Medulla oblongata (tissue), 1 donor: ENCODE measurements at regions not wholly inside any gene's neighbourhood (a gene's known extent, or its start where the extent isn't known, plus 50 kb on each side); places are given as distances from the start of the nearest gene placed in this dataset.

Experiments
- DNase-seq: peaks from one replicate; pipeline ENCODE4 v3.0.0-alpha.2; 2015; ENCODE audit errors: extremely low spot score

DNA sequence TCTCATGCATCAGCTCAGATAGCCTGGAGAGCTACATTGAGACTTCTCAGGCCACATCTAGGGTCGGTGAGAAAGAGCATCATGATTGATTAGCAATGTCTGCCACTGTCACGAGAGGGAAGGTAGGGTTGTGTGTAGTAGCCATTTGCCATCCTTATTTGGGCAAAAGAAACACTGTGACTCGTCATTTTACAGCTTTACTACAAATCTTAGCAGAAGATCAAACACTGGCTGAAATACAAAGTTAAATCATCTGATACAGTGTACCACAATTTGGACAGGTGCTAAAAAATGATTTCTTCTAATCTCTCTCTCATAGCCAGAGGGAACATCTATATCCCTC is 334.3 kb downstream of the CBLN1 start:
- DNase-seq: no peak

DNA sequence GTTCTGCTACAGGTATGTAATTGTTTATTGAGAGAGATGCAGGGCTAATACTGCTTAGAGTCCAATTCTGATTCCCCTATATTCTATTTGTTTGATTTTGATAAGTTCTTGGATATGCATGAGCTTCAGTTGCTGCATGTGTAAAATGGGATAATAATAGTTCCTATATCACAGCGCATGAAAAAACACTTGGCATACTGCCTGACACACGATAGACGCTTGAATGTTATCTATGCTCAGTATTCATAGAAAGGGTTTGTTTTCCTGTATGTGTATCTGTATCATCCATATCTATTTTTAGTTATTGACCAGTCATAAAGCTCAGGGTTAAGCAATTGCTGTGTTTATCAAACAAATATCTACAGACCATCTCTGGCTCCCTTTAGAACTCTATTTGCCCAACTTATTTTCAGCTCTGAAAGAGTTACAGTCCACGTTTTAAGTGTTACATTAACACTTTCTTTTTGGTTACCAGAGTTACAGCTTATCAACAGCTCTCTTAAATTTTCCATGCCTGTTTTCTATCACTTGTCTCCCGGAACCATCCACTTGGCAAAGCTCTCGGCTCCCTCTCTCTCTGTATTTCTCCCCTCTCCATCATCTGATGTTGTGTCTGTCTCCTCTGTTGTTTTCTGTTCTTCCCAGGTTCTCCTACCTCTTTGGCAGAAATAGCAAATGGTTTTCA is 334.8 kb downstream of the CBLN1 start:
- DNase-seq: no peak

DNA sequence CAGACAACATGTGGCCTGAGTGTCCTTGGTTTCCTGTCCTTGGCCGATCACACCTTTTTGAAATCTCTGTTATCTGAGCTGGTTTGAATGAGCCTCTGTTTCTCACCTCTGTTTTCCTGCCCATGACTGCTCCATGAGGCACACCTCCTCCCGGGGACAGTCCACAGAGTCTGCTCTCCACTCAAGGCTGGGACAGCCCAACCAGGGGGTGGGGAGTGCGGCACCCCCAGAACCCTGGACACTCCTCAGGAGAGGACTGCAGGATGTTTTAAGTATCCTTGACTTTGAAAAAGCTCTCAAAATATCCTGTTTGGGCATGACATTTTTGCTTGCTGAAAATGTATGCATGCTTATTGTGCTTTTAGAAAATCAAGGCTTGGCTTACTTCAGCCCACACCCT is 333.0 kb upstream of the N4BP1 start:
- no peak for DNase-seq

DNA sequence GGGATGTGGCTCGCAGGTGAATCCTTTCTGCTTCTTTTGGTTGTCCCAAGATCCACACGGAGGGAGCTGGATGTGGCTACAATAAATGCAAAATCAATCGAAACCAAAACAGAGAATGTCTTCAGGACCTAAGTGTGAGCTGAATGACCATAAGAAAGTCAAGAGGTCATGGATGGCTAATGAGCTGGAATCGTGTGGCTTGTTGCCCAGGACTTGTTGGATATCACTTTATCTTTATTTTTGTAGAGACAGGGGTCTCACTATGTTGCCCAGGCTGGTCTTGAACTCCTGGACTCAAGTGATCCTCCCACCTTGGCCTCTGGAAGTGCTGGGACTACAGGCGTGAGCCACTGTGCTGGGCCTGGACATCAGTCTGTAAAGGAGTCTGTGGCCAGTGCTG is 326.8 kb upstream of the N4BP1 start:
- no peak for DNase-seq

DNA sequence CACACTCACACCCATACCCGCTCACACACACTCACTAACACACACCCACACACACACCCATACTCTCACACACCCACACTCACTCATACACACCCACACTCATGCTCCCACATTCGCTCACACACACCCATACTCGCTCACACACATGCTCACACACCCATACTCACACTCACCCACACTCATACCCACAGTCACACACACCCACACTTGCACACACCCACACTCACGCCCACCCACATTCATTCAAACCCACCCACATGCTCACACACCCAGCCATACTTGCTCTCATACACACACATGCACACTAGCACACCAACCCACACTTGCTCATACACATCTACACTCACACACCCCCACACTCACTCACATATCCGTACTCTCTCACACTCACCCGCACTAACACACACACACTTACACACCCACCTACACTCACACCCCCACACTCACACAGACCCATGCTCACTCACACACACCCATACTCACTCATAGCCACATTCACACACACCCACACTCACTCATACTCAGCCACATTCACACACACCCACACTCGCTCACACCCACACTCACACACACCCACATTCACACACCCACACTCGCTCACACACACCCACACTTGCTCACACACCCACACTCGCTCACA is 322.4 kb upstream of the N4BP1 start:
- DNase-seq: no peak

DNA sequence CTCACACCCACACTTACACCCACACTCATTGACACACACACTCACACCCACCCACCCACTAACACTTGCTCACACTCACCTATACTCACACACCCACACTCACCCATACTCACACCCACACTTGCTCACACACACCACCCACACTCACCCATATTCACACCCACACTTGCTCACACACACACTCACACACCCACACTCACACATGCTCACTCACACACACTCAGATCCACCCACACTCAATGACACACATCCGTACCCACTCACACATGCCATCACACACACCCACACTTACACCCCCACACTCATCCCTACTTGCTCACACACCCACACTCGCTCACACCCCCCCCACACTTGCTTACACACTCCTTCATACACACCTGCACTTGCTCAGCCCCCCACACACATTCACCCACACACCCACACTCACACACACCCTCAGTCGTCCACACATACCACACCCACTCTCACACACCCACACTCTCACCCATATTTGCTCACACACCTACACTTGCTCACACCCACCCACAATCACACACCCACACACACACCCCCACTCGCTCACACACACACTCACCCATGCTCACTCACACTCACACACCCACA is 321.1 kb upstream of the N4BP1 start:
- no peak for DNase-seq

DNA sequence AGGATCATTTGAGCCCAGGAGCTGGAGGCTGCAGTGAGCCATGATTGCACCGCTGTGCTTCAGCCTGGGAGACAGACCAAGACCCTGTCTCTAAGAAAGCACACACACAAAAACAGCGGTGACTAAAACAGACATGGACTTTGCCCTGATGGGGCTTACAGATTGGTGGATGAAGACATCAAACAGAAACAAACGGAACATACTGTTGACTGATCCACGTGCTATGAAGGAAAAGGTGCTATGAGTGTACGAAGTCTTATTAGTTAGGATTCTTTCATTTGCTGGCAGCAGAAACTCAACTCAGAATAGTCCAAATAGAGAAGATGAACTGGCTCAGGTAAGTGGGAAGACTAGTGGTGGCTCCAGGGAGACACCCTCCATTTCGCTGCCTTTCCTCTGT is 309.8 kb upstream of the N4BP1 start:
- no peak for DNase-seq

DNA sequence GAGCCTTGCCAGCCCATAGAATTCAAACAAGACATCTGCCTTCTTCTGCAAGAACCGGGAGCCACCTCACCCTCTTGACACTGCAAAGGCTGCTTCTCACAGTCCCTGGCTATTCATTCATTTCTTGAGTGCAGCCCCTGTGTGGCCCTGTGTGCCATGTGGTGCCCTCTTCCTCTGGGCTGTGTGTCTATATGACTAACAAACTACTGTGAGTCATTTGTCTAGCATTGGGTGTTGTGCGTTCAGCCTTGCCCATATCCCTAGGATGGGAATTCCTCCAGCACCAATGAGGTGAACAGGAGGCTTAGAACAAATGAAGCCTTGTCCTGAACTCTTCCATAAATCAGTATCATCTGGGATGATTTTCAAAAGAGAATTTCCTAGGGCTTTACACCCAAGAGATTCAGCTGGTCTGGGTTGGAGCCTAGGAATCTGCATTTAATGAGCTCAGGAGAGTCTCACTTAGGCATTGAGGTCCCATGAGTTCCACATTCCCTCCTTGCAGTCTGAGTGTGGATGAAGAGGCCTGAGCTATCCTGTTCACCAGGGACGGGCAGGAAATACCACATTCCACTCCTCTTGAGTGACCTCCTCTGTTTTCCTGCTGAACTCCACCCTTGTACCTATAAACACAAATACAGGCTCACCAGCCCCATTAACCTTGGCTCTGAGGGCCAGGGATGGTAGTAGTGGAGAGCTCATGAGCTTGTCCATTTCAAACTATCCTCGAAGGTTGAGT is 308.7 kb upstream of the N4BP1 start:
- no peak for DNase-seq

DNA sequence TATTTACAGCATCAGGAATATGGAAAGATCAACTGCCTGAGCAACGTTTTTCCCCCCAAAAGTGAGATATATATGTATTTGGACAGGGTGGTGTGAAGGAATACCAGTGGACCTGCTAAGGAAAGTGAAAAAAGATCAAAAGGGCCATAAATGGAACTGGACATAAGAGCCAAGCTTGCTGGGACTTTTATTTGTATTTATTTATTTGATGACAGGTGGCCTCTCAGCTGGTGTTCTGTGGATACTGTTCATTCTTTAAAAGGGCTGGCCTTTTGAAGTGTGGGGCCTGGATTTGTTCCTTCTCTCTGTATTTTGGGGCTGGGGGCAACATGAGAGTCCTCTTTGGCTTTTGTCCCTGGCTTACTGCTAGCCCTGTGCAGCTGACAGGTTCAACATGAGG is 306.6 kb upstream of the N4BP1 start:
- DNase-seq: no peak

DNA sequence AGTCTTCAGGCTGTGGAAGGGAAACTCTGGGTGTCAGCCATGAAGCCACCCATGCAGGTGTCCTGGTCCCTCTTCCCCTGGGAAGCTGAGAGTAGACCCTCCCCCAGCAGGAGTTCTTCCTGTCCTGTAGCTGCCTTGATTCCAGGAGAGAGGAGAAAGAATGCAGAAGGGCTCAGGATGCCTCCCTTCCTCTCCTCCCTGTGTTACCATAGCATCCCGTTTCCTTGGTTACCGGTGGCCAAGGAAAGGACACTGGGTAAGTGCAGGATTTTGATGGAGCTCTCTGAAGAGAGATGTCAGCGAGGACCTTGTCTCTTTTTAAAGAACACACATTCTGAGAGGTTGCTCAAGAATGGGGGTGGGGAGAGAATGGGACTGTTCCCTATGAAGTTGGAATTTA is 304.1 kb upstream of the N4BP1 start:
- DNase-seq: no peak

DNA sequence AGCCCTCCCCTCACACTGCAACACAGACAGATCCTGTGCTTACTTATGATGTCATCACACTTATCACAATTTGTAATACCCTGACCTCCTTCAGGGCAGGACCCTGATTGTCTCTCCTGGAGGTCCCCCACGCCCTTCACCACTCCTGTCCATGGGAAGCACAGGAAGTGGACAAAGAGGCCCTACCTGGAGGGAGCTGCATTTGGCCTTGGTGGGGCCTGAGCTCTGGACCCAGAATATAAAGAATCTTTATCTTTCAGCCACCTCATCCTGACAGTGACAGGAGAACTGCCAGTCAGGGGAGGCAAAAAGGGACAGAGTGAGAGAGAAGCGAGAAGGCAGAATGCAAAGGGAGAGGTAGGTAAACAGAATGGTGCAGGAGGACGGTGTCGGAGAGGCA is 303.4 kb upstream of the N4BP1 start:
- no peak for DNase-seq

DNA sequence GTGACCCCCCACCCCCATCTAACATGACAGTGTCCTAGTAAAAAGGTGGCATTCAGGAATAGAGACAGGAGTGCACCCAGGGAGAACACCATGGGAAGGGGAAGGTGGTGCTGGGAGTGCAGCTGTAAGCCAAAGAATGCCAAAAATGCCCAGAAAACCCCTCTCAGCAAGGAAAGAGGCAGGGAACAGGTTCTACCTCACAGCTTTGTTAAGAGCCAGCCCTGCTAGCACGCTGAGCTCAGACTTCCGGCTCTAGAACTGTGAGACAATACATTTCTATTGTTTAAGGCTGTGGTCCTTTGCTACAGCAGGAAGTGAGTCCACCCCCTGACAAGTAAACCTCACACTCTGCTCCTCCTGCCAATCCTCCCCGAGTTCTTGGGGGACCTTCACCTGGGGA is 302.4 kb upstream of the N4BP1 start:
- no peak for DNase-seq

DNA sequence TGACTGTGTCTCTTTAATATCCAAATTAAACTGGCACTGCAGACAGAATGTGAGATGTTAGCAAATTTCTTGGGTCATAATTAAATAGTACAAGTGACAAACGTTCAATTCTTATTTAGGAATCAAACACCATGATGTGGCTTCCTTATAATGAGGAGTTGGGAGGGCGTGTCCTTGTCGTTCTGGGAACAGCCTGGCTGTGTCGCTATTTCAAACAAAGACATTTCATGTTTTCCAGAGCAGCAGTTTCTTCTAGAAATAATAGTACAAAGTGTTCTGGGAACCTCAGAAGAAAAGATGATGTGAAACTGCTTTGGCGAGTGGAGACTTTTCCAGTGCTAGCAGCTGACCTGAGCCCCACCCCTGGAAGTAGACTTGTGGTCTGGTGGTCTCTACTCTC is 301.7 kb upstream of the N4BP1 start:
- no peak for DNase-seq

DNA sequence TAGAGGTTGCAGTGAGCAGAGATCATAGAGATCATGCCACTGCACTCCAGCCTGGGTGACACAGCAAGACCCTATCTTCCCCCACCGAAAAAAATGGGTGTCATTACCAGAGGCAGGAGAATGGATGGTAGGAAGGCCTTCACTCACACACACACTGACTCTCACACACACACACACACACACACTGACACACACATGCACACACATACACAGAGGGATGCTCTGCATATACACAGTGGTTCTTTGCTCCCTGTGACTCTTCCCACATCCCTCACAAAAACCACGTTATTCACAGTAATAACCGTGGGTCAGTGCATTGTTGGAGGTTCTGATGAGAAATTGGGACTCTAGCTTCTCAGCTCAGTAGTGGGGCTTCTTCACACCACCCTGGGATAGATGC is 300.2 kb upstream of the N4BP1 start:
- DNase-seq: no peak

DNA sequence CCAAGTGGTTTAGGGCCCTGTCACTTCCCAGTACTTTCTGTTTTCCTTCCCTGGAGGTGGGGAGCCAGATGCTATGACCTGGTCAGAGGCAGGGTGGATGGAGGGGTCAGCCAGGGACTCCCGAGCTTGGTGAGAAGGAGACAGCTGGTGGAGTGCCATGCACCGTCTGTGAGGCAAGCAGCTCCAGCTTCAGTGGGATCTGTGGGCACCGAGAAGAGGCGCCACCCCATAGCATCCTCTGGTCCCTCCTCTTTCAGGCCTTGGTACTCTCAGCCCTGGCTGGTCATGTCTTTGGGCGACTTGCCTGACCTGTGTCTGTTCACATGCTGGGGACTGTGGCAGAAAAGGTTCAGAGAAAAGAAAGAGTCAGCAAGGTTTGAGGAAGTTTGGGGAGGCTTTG is 299.3 kb upstream of the N4BP1 start:
- no peak for DNase-seq

DNA sequence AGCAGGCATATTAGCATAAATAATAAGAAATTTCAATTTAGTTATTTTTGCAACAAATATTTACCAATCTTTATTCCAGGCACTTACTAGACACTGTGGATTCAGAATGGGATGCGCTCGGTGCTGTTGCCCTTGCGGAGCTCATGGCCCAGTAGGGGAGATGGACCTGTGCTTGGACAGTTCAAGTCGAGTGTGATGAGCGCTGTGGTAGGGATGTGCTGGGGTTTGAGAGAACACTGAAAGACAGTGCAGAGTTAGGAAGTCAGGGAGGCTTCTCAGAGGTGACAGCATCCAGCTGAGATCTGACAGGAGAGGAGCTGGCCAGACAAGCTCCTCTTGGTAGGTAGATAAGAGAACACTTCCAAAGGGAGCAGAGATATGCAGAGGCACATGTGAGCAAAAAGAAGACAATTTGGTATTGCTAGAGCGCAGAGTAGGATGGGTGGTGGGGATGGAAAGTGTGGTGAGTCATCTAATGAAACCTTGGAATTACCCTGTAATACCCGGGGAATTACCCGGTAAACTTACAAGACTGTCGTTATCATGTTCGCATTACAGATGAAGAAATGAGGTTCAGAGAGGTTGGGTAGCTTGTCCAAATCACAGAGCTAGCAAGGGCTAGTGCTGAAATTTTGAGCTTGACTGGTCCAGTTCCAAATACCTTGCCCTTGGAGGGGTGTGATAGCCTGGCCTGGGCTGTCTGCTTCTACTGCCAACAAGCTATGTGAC is 298.1 kb upstream of the N4BP1 start:
- DNase-seq: no peak

DNA sequence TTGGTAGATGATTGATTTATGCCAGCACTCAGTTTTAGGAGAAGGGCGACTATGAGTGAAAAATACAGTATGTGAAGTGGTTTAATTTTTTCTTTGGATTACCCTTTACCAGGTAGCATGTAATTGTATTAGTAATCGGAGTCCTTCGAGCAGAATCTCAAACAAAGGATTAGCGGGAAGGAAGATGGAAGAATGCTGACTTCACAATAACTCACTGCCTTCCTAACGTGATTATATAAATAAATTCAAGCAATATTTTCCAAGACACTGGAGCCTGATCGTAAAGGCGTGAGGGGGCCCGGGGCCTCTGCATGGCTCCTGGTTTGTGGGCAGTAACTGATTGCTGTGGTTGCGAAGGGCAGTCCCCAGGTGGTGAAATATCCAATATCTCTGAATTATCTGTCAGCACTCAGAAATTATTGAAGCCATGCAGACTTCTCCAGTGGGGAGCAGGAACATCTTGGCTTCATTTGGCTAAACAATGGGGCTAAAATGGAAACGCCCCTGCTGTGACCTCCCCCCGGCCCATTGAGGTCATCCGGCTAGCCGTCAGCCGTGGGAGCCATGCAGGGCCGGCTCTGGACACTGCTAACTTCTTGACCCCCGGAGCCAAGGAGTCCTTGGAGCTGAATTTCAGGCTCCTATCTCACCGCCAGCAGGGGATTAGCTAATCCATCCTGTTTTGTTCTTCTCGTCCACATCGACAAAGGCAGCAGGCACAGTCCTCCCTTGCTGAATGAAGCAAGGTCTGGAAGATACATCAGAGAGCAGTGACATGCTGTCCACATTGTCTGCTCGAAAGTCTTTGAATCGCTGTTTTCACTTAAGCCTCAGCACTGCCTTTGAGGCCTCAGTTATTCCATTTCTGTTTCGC is 295.9 kb upstream of the N4BP1 start:
- DNase-seq: no peak

DNA sequence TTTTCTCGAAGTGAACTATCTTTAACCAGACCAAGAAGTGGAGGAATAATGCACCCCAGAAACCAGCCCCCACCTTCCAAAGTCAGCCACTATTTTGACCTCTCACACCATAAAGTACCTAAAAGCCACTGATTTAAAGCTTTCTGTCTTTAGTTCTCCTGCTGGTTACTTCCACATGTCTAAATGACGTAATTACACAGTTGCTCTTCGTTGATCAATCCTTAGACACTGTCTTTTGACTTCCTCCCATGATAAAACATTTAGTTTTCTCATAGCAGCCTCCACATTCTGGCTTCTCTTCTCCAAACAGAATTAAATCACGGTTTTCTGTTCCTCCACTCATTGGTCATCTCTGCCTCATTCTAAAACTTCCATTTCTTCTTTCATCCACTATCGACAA is 294.4 kb upstream of the N4BP1 start:
- DNase-seq: no peak

DNA sequence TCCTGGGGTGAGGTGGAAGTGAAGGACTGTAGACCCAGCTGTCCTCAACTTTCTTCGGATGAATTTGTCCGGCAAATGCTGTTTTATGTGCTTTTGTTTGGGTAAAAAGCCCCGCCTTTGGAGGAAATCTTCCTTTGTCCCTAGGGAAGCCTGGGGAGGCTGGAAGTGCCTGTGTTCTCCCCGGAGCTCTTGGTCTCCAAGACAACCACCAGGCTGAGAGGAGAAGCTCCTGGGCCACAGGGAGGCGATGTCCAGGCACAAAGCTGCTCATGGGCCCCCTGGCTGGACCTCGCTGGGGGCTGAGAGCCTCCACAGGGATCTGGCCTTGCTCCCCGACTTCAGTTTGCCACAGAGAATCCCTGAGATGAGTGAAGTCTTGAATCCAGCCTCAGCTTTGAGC is 293.1 kb upstream of the N4BP1 start:
- no peak for DNase-seq

DNA sequence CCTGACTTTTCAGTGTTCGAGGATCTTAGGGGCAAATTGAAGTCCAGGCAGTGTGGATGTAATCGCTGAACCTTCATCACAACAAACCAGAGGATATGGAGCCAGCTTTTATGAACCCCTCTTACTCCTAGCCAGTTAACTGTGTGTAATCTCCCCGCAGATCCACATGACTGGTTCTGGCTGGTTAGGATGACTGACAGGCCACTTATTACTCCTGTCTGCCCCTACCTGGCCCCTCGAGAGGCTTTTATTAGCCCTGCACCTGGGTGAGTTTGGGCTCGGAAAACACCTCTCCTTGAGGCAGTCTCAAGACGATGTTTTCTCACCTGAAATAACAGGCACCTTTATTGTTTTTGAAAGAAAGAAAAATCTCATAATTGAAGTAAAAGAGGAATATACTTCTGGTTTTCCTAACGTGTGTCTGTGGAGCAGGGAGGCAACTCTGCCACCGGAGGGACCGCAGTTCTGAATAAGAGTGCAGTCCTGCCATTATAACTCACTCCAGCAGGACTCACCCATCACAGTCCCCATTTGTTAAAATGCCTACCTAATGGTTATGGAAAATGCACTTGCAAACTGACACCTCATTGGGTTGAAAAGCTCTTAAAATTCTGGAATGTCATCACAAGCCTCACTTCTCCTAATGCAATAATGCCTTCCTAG is 291.9 kb upstream of the N4BP1 start:
- DNase-seq: no peak

DNA sequence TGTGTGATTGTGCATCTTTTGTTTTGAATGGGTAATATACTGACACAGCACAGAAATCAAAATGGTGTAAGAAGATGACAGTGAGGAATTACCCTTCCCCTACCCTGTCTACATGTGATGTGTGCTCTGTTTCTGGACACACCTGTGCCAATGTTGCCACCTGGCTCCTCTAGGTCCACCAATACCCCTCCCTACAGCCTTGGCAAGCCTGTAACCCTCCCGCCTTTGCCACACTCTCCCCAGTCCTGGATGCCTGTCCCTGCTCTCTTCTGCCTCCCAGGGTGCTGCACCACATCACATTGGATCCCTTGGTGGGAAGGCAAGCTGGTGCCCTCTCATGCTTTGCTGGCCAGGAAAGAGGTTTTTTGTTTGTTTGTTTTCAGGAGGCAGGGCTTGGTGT is 289.5 kb upstream of the N4BP1 start:
- DNase-seq: no peak
